H9 (cell line): ENCODE measurements at regions not wholly inside any gene's neighbourhood (a gene's known extent, or its start where the extent isn't known, plus 50 kb on each side); places are given as distances from the start of the nearest gene placed in this dataset.

Experiments used
- DNase-seq: peaks from one replicate; pipeline ENCODE4 v3.0.0-alpha.2; 2017
- H2AFZ ChIP-seq: one replicate; pipeline ENCODE4 v1.6.1; 2013; ENCODE audit warnings: mild to moderate bottlenecking, low read length, control low read depth, moderate library complexity
- H2AK5ac ChIP-seq: 2 replicates; pipeline ENCODE4 v1.6.1; 2013; ENCODE audit warnings: low read length, control low read depth, mixed read lengths; ENCODE audit not compliant: insufficient read length
- H2BK120ac ChIP-seq: one replicate; pipeline ENCODE4 v1.6.1; 2013; ENCODE audit warnings: low read depth, mild to moderate bottlenecking, low read length, control low read depth, inconsistent platforms; ENCODE audit not compliant: poor library complexity, severe bottlenecking
- H2BK12ac ChIP-seq: 2 replicates; pipeline ENCODE4 v1.6.1; 2013; ENCODE audit warnings: low read length, control low read depth, mixed read lengths, low read depth; ENCODE audit not compliant: insufficient read length
- H2BK15ac ChIP-seq: 2 replicates; pipeline ENCODE4 v1.6.1; 2013; ENCODE audit warnings: low read depth, low read length, control low read depth
- H2BK20ac ChIP-seq: one replicate; pipeline ENCODE4 v1.6.1; 2013; ENCODE audit warnings: low read depth, mild to moderate bottlenecking, low read length, control low read depth, inconsistent platforms; ENCODE audit not compliant: poor library complexity, severe bottlenecking
- H2BK5ac ChIP-seq: 2 replicates; pipeline ENCODE4 v1.6.1; 2013; ENCODE audit warnings: low read length, control low read depth, mixed read lengths; ENCODE audit not compliant: insufficient read length
- H3K14ac ChIP-seq: 2 replicates; pipeline ENCODE4 v1.6.1; 2013; ENCODE audit warnings: low read length, control low read depth; ENCODE audit not compliant: insufficient read depth
- H3K18ac ChIP-seq: 2 replicates; pipeline ENCODE4 v1.6.1; 2013; ENCODE audit warnings: low read depth, mild to moderate bottlenecking, mixed read lengths, low read length, control low read depth; ENCODE audit not compliant: insufficient read length
- H3K23ac ChIP-seq: 2 replicates; pipeline ENCODE4 v1.6.1; 2013; ENCODE audit warnings: low read length, control low read depth, mixed read lengths, low read depth; ENCODE audit not compliant: insufficient read length
- H3K23me2 ChIP-seq: 2 replicates; pipeline ENCODE4 v1.6.1; 2013; ENCODE audit warnings: low read depth, mild to moderate bottlenecking, mixed read lengths, low read length, control low read depth; ENCODE audit not compliant: insufficient read length, poor library complexity, severe bottlenecking
- H3K27ac ChIP-seq: 2 replicates; pipeline ENCODE4 v1.5.1; 2013; ENCODE audit warnings: low read length, control low read depth, mixed read lengths, low read depth; ENCODE audit not compliant: insufficient read length
- H3K27me3 ChIP-seq: 2 replicates; pipeline ENCODE4 v1.6.1; 2013; ENCODE audit warnings: low read length, control low read depth, inconsistent platforms; ENCODE audit not compliant: insufficient read depth
- H3K4ac ChIP-seq: 2 replicates; pipeline ENCODE4 v1.6.1; 2013; ENCODE audit warnings: low read depth, mild to moderate bottlenecking, control low read depth, inconsistent platforms, low read length, moderate library complexity
- H3K4me1 ChIP-seq: 2 replicates; pipeline ENCODE4 v1.6.1; 2013; ENCODE audit warnings: low read length, control low read depth, inconsistent platforms; ENCODE audit not compliant: insufficient read depth
- H3K4me2 ChIP-seq: 2 replicates; pipeline ENCODE4 v1.6.1; 2013; ENCODE audit warnings: low read length, control low read depth, mixed read lengths; ENCODE audit not compliant: insufficient read length, insufficient read depth
- H3K56ac ChIP-seq: 2 replicates; pipeline ENCODE4 v1.6.1; 2013; ENCODE audit warnings: low read depth, mild to moderate bottlenecking, mixed read lengths, low read length, control low read depth; ENCODE audit not compliant: insufficient read length
- H3K79me1 ChIP-seq: 2 replicates; pipeline ENCODE4 v1.6.1; 2013; ENCODE audit warnings: low read depth, mild to moderate bottlenecking, moderate library complexity, low read length, control low read depth, inconsistent platforms; ENCODE audit not compliant: insufficient read depth, poor library complexity, severe bottlenecking
- H3K79me2 ChIP-seq: 2 replicates; pipeline ENCODE4 v1.6.1; 2013; ENCODE audit warnings: low read length, control low read depth, inconsistent platforms; ENCODE audit not compliant: insufficient read depth
- H3K9ac ChIP-seq: 2 replicates; pipeline ENCODE4 v1.6.1; 2013; ENCODE audit warnings: low read length, control low read depth, mixed read lengths; ENCODE audit not compliant: insufficient read length; ENCODE audit errors: extremely low read depth
- H3K9me3 ChIP-seq: one replicate; pipeline ENCODE4 v1.6.1; 2013; ENCODE audit warnings: low read depth, low read length, inconsistent platforms; ENCODE audit not compliant: control insufficient read depth
- H3T11ph ChIP-seq: one replicate; pipeline ENCODE4 v1.6.1; 2013; ENCODE audit warnings: mild to moderate bottlenecking, low read length, control low read depth, inconsistent platforms
- H4K20me1 ChIP-seq: one replicate; pipeline ENCODE4 v1.6.1; 2013; ENCODE audit not compliant: control insufficient read depth, insufficient read length, insufficient read depth
- H4K5ac ChIP-seq: 2 replicates; pipeline ENCODE4 v1.6.1; 2013; ENCODE audit warnings: low read depth, mild to moderate bottlenecking, mixed read lengths, low read length, control low read depth; ENCODE audit not compliant: insufficient read length
- H4K8ac ChIP-seq: replicated peaks from 2 replicates; pipeline ENCODE4 v1.6.1; 2013; ENCODE audit warnings: low read length, control low read depth, mixed read lengths, low read depth; ENCODE audit not compliant: insufficient read length
- H4K91ac ChIP-seq: 2 replicates; pipeline ENCODE4 v1.6.1; 2013; ENCODE audit warnings: low read depth, mild to moderate bottlenecking, moderate library complexity, mixed read lengths, low read length, control low read depth; ENCODE audit not compliant: insufficient read length
- H3K27ac Mint-ChIP-seq, 3 experiments: 2 replicates in 2 of 3; 3 replicates in 1 of 3; pipeline ENCODE4 v1.8.0; 2020 to 2021; ENCODE audit warnings: mixed read lengths in 3 of 3, mild to moderate bottlenecking in 1 of 3, moderate library complexity in 1 of 3
- H3K27me3 Mint-ChIP-seq: 2 replicates; pipeline ENCODE4 v1.8.0; 2021; ENCODE audit warnings: low read depth, mild to moderate bottlenecking, moderate library complexity, mixed read lengths
- H3K36me3 Mint-ChIP-seq, 3 experiments: 2 replicates in 2 of 3; 3 replicates in 1 of 3; pipeline ENCODE4 v1.8.0; 2020 to 2021; ENCODE audit warnings: low read depth in 3 of 3, mixed read lengths in 3 of 3; ENCODE audit not compliant: insufficient read depth in 1 of 3
- H3K4me1 Mint-ChIP-seq, 2 experiments: 2 replicates each; pipeline ENCODE4 v1.8.0; 2020; ENCODE audit warnings: mixed read lengths in 2 of 2
- H3K4me3 Mint-ChIP-seq, 2 experiments: 2 replicates in 1 of 2; 3 replicates in 1 of 2; pipeline ENCODE4 v1.8.0; 2020 to 2021; ENCODE audit warnings: mild to moderate bottlenecking in 2 of 2, mixed read lengths in 2 of 2, moderate library complexity in 1 of 2
- H3K9me3 Mint-ChIP-seq, 2 experiments: 2 replicates in 1 of 2; 3 replicates in 1 of 2; pipeline ENCODE4 v1.8.0; 2020; ENCODE audit warnings: mild to moderate bottlenecking in 2 of 2, mixed read lengths in 2 of 2, moderate library complexity in 1 of 2
- WGBS: extraction: QIAGEN DNeasy Blood & Tissue Kit; methylation state at CpG from one replicate; pipeline ENCODE4 v1.1.7; 2013; ENCODE audit warnings: missing lambda C conversion rate, low lambda C conversion rate, mixed read lengths; ENCODE audit not compliant: insufficient read length; ENCODE audit errors: extremely low coverage; 5-methylcytosine and 5-hydroxymethylcytosine counted together
- TF ChIP-seq, protein P1 (sequence below): fragments of 200-600 bp; sonication (generic); conservative IDR thresholded peaks from 3 replicates; pipeline ENCODE4 v1.8.0; 2021; ENCODE audit warnings: antibody characterized with exemption, mild to moderate bottlenecking

DNA sequence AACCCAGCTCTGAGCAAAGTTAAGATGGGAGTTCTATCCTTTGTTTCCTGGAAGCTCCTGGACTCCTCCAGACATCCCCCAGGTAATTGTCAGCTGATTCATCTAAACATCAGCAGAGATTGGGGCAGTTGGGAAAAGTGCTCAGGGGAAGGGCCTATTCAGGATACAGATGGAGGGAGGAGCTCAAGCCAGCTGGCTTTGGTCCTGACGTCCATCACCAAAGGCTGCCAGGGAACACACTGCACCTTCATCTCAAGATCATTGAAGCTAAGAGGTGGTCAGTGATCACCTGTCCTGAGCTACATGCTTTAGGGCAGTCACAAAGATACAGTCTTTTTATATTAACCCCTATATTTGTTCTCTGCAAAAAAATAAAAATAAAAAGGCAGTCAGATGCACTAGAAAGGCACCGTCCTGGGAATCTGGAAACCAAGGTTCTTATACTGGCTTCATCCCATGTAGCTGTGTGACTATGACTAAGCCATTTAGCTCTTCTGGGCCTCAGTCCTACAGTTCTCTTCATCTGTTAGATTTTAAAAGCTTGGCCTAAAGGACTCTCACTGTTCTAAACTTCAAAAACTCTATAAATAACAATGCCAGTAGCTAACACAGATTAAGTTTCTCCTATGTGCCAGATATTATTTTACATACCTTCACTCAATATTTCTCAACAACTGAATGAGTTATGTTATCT is 446.5 kb downstream of the BCL11A start:
- H3K4me1 Mint-ChIP-seq = 0 out of 4 replicates have a peak, but pooled peaks cover 0 to 2% of the 10 kb centered on the region in 2 experiments
- no peak overlapping the region for H3K27ac Mint-ChIP-seq
- Histone ChIP-seq H4K5ac (no peak overlapping the region), H3K27me3 (no peaks in the 10 kb centered on the region), H3T11ph (no peak overlapping the region), H3K23me2 (no peaks in the 10 kb centered on the region), H2AK5ac (no peak overlapping the region), H4K8ac (no peak overlapping the region), H2BK12ac (no peak overlapping the region), H3K4me1 (no peaks in the 10 kb centered on the region), H3K14ac (no peak overlapping the region), H3K4ac (no peak overlapping the region), H2BK15ac (no peak overlapping the region), H2BK5ac (no peak overlapping the region), H3K79me2 (no peaks in the 10 kb centered on the region), H3K56ac (no peak overlapping the region), H4K91ac (no peak overlapping the region), H4K20me1 (no peaks in the 10 kb centered on the region), H2BK20ac (no peak overlapping the region), H3K4me2 (no peak overlapping the region), H3K27ac (no peak overlapping the region), H3K18ac (no peak overlapping the region), H2AFZ (no peak overlapping the region), H3K23ac (no peak overlapping the region), H3K9me3 (no peaks in the 10 kb centered on the region), H3K79me1 (no peaks in the 10 kb centered on the region), H2BK120ac (no peak overlapping the region), H3K9ac (no peak overlapping the region)
- no peaks in the 10 kb centered on the region for H3K36me3 Mint-ChIP-seq
- H3K4me3 Mint-ChIP-seq = no peak overlapping the region
- H3K27me3 Mint-ChIP-seq = no peaks in the 10 kb centered on the region
- H3K9me3 Mint-ChIP-seq = no peaks in the 10 kb centered on the region; a peak in 1 of 5 replicates
- no CpG with 5 or more reads among the region's 2 CpGs for WGBS
- no peak for DNase-seq
- TF ChIP-seq, protein P1, sequence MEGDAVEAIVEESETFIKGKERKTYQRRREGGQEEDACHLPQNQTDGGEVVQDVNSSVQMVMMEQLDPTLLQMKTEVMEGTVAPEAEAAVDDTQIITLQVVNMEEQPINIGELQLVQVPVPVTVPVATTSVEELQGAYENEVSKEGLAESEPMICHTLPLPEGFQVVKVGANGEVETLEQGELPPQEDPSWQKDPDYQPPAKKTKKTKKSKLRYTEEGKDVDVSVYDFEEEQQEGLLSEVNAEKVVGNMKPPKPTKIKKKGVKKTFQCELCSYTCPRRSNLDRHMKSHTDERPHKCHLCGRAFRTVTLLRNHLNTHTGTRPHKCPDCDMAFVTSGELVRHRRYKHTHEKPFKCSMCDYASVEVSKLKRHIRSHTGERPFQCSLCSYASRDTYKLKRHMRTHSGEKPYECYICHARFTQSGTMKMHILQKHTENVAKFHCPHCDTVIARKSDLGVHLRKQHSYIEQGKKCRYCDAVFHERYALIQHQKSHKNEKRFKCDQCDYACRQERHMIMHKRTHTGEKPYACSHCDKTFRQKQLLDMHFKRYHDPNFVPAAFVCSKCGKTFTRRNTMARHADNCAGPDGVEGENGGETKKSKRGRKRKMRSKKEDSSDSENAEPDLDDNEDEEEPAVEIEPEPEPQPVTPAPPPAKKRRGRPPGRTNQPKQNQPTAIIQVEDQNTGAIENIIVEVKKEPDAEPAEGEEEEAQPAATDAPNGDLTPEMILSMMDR = no peak
